Gastroesophageal sphincter (tissue), 4 donors: ENCODE measurements at regions not wholly inside any gene's neighbourhood (a gene's known extent, or its start where the extent isn't known, plus 50 kb on each side); places are given as distances from the start of the nearest gene placed in this dataset.
A peak's percentile ranks its signal among the peaks of the same experiment; 100 is the strongest.

Source experiments
- ATAC-seq: fragments of 150-250 bp; one replicate; pipeline ENCODE4 v1.9.1; 2016; ENCODE audit warnings: mild to moderate bottlenecking, moderate library complexity
- H3K27ac ChIP-seq, 4 donors: fragments of 200-600 bp; sonication (generic) in 3 of 4; 1 replicate in 3 of 4; 2 replicates in 1 of 4; pipeline ENCODE4 v1.5.1; 2016 to 2019
- H3K27me3 ChIP-seq: fragments of 200-600 bp; sonication (generic); one replicate; pipeline ENCODE4 v1.5.1; 2019
- H3K36me3 ChIP-seq, 2 donors: fragments of 200-600 bp; sonication (generic); one replicate each; pipeline ENCODE4 v1.5.1; 2019; ENCODE audit warnings: control low read depth in 1 of 2
- H3K4me1 ChIP-seq, 3 donors: fragments of 200-600 bp; sonication (generic); 1 replicate in 2 of 3; 2 replicates in 1 of 3; pipeline ENCODE4 v1.5.1; 2016 to 2019; ENCODE audit warnings: control low read depth in 2 of 3
- H3K4me3 ChIP-seq, 2 donors: fragments of 200-600 bp; sonication (generic); one replicate each; pipeline ENCODE4 v1.5.1; 2019; ENCODE audit warnings: mild to moderate bottlenecking in 1 of 2, moderate library complexity in 1 of 2
- H3K9me3 ChIP-seq, 3 donors: fragments of 200-600 bp; sonication (generic); one replicate each; pipeline ENCODE4 v1.5.1; 2017 to 2019; ENCODE audit warnings: control low read depth in 2 of 3
- EP300 ChIP-seq: sonication (generic); formaldehyde crosslinking; IDR thresholded peaks from one replicate; pipeline ENCODE4 v1.6.1; 2017; ENCODE audit warnings: antibody characterized with exemption, mild to moderate bottlenecking
- POLR2A ChIP-seq, 2 donors: fragments of 450-650 bp; IDR thresholded peaks; one replicate each; pipeline ENCODE4 v1.6.1; 2017; ENCODE audit warnings: antibody characterized with exemption in 2 of 2, mild to moderate bottlenecking in 2 of 2, moderate library complexity in 1 of 2
- POLR2AphosphoS5 ChIP-seq: sonication (generic); formaldehyde crosslinking; IDR thresholded peaks from one replicate; pipeline ENCODE4 v1.6.1; 2017; ENCODE audit warnings: antibody characterized with exemption
- WGBS, 2 donors: methylation state at CpG; one replicate each; pipeline ENCODE4 v1.1.5; 2018; ENCODE audit warnings: low coverage in 1 of 2; 5-methylcytosine and 5-hydroxymethylcytosine counted together
- TF ChIP-seq, protein P1 (sequence below), 4 experiments: fragments of 200-600 bp in 2 of 4; fragments of 450-650 bp in 2 of 4; sonication (generic) in 1 of 4; IDR thresholded peaks; one replicate each; pipeline ENCODE4 v1.5.1; 2017 to 2019; ENCODE audit warnings: antibody characterized with exemption in 4 of 4, mild to moderate bottlenecking in 2 of 4, moderate library complexity in 2 of 4

DNA sequence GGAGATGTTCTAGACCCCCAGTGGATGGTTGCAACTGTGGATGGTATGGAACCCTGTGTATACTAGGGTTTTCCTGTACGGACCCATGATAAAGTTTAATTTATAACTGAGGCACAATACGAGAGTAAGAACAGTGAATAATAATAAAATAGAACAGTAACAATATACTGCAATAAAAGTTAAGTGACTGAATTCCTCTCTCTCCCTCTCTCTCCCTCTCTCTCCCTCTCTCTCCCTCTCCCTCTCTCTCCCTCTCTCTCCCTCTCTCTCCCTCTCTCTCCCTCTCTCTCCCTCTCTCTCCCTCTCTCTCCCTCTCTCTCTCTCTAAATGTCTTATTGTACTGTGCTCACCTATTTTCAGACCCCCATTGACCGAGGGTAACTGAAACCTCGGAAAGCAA, 291.0 kb downstream of the IRF8 start:
- TF ChIP-seq POLR2AphosphoS5 (no peak), POLR2A (IDR thresholded peaks at IDR 0.05) (no peak), EP300 (no peak)
- TF ChIP-seq, protein P1, sequence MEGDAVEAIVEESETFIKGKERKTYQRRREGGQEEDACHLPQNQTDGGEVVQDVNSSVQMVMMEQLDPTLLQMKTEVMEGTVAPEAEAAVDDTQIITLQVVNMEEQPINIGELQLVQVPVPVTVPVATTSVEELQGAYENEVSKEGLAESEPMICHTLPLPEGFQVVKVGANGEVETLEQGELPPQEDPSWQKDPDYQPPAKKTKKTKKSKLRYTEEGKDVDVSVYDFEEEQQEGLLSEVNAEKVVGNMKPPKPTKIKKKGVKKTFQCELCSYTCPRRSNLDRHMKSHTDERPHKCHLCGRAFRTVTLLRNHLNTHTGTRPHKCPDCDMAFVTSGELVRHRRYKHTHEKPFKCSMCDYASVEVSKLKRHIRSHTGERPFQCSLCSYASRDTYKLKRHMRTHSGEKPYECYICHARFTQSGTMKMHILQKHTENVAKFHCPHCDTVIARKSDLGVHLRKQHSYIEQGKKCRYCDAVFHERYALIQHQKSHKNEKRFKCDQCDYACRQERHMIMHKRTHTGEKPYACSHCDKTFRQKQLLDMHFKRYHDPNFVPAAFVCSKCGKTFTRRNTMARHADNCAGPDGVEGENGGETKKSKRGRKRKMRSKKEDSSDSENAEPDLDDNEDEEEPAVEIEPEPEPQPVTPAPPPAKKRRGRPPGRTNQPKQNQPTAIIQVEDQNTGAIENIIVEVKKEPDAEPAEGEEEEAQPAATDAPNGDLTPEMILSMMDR (IDR thresholded peaks at IDR 0.05): no peak
- H3K27me3 ChIP-seq: no peaks in the 10 kb centered on the region
- no peak for ATAC-seq
- no peaks in the 10 kb centered on the region for H3K9me3 ChIP-seq
- peaks cover 0 to 18% (median 0%) of the 10 kb centered on the region in 3 donors for H3K4me1 ChIP-seq
- H3K4me3 ChIP-seq: no peak overlapping the region
- 87% methylated on average over 2 to 4 of the region's 4 CpGs for WGBS, 2 donors
- H3K36me3 ChIP-seq: no peaks in the 10 kb centered on the region
- H3K27ac ChIP-seq: no peak overlapping the region

DNA sequence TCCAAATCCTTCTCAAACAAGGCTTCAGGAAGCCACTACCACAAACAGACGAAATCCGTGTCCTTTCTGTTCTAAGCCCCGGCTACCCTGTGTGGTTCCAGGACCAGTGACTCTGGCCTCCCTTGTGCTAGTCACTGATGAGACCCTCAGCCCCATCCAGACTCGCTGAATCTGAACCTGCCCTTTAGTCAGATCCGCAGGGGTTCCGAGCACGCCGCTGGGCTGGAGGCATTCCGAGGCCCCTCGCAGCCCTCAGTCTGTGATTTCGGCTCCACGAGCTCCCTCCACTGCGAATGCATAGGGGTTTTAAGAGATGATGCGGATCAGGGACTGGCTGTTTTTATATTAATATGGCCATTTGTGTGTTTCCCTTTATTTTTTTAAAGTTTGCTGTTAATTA, 292.7 kb downstream of the IRF8 start:
- no peaks in the 10 kb centered on the region for H3K9me3 ChIP-seq
- H3K4me1 ChIP-seq: peaks cover 0 to 31% (median 0%) of the 10 kb centered on the region in 3 donors
- TF ChIP-seq, protein P1 (IDR thresholded peaks at IDR 0.05): no peak
- no peak for TF ChIP-seq POLR2A (IDR thresholded peaks at IDR 0.05)
- H3K36me3 ChIP-seq: no peaks in the 10 kb centered on the region
- WGBS, 2 donors: 90 to 100% methylated on average over 3 to 11 of the region's 14 CpGs
- H3K27ac ChIP-seq: no peak overlapping the region
- peaks cover 1% of the 10 kb centered on the region for H3K27me3 ChIP-seq
- H3K4me3 ChIP-seq: no peak overlapping the region
- no peak for ATAC-seq

DNA sequence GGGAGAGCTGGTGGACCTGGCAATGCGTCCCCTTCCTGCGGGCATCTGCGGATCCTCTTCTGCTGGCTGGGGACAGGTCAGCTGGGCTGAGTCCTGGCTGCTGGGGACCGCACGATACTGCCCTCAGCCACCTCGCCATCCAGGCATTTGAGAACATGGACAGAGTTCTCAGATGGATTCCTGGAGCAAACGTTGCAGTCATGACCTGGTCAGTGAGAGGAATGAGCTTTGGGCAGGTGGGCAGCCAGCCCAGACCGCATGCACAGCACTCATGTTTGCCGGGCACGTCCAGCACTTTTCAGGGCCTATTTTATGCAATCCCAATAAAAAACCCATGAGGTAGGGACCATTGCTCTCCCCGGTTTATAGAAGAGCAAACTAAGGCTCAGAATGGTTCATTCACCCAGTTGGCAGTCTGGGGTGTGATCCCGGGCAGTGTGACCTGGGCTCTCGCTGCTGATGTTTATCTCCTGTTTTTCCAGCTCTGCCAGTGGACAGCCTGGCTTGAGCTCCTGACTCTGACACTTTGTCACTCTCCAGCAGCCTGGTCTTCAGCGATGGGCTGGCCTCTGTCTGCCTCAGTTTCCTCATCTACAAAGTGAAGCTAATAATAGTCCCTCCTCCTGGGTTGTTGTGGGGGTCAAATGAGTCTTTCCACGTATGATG, 294.7 kb downstream of the IRF8 start:
- TF ChIP-seq POLR2A (IDR thresholded peaks at IDR 0.05): no peak
- TF ChIP-seq POLR2AphosphoS5: peak; percentile 50
- Histone ChIP-seq H3K27me3 (peaks cover 11% of the 10 kb centered on the region), H3K4me3 (no peak overlapping the region), H3K4me1 (peaks cover 0 to 39% (median 0%) of the 10 kb centered on the region in 3 donors), H3K9me3 (no peaks in the 10 kb centered on the region), H3K36me3 (no peaks in the 10 kb centered on the region), H3K27ac (peak overlapping the region in 3 of 4 donors; percentile 58 to 94 (median 83))
- 73 to 100% methylated on average over 1 to 2 of the region's 15 CpGs for WGBS, 2 donors
- ATAC-seq: peak; percentile 52

DNA sequence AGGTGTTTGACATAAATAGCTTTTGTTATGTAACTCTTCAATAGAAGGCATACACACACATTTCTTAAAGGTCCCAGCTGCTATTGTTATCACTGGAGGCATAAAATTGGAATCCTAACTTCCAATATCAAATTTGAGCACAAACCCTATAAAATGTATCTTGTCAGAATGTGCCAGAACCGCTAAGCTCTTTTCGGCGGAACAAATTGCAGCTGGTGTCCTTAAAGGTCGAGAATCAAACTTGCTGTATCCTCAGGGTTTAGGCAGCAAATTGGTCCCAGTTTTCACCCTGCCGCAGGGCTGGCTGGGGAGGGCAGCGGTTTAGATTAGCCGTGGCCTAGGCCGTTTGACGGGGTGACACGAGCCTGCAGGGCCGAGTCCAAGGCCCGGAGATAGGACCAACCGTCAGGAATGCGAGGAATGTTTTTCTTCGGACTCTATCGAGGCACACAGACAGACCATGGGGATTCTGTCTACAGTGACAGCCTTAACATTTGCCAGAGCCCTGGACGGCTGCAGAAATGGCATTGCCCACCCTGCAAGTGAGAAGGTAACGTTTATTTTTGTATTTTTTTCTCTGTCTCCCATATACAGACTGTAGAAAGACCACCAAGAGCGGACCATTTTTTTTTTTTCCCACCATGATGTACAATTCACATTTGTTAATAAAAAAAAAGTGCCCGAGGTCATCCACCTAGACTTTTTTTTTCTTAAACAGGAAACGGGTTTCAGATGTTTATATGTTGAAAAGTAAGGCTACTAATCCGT, 297.1 kb downstream of the IRF8 start:
- Histone ChIP-seq H3K27me3 (peaks cover 12% of the 10 kb centered on the region), H3K4me1 (peaks cover 0 to 50% (median 0%) of the 10 kb centered on the region in 3 donors), H3K9me3 (no peaks in the 10 kb centered on the region), H3K4me3 (peak overlapping the region in 1 of 2 donors; percentile 45), H3K36me3 (no peaks in the 10 kb centered on the region), H3K27ac (peak overlapping the region; percentile 20 to 94 (median 86))
- TF ChIP-seq POLR2AphosphoS5 (no peak), POLR2A (IDR thresholded peaks at IDR 0.05) (no peak), EP300 (no peak)
- TF ChIP-seq, protein P1 (IDR thresholded peaks at IDR 0.05): no peak
- ATAC-seq: peak; percentile 14
- 54 to 55% methylated on average over 12 to 17 of the region's 22 CpGs for WGBS, 2 donors

DNA sequence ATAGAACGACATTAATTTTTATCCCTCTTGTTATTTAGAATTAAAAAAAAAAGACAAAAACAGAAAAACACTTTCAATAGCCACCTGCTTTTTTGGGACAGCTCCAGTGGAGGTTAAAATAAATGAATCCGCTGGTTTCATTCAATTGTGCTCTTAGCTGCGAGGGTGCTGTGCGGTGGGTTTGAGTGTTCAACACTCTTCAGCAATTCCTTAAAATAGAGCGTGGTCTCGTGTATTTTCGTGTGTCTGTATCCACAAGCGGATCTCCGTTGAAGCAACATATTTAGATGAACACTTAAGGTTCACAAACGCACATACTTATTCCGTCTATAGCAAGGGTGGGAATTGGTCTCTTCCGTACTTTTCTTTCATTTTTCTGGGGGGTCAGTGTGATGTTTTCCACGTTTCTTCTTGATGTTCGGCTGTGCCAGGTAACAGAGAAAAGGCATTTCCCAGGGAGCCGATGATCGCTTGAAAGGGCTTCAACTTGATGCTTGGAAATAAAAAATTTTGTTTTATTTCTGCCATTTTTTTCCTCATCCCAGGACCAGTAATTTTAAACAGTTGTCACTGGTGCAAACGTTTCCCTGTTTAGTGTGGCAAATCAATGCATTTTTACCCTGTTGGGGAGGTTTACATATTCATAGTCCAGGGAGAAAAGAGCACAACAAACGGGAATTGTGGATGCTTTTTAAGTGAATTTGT, 297.9 kb downstream of the IRF8 start:
- peak overlapping the region in 1 of 2 donors; percentile 45 for H3K4me3 ChIP-seq
- H3K27ac ChIP-seq: peak overlapping the region; percentile 20 to 94 (median 86)
- no peaks in the 10 kb centered on the region for H3K36me3 ChIP-seq
- H3K9me3 ChIP-seq: no peaks in the 10 kb centered on the region
- no peak for ATAC-seq
- WGBS, 2 donors: 50 to 88% methylated on average over 18 of the region's 18 CpGs
- H3K4me1 ChIP-seq: peaks cover 0 to 58% (median 0%) of the 10 kb centered on the region in 3 donors
- TF ChIP-seq POLR2AphosphoS5: no peak
- TF ChIP-seq, protein P1 (IDR thresholded peaks at IDR 0.05): no peak
- no peak for TF ChIP-seq POLR2A (IDR thresholded peaks at IDR 0.05)
- TF ChIP-seq EP300: no peak
- peaks cover 12% of the 10 kb centered on the region for H3K27me3 ChIP-seq
